Epithelial cell of proximal tubule (primary cell): ENCODE measurements at regions not wholly inside any gene's neighbourhood (a gene's known extent, or its start where the extent isn't known, plus 50 kb on each side); places are given as distances from the start of the nearest gene placed in this dataset.

Experiments
- DNase-seq: peaks from one replicate; pipeline ENCODE4 v3.0.0-alpha.2; 2011; ENCODE audit warnings: low read depth
- H3K4me3 ChIP-seq: 2 replicates; pipeline ENCODE4 v1.5.1; 2011; ENCODE audit warnings: low read depth, mild to moderate bottlenecking, low read length
- CTCF ChIP-seq: conservative IDR thresholded peaks from 2 replicates; pipeline ENCODE4 v1.5.1; 2012; ENCODE audit warnings: low read depth, mild to moderate bottlenecking, low read length

- DNase-seq, result no peak
- no peak for TF ChIP-seq CTCF
Measured at GRCh38 chr5:106089073-106089472, 1581.7 kb downstream of the EFNA5 start.

GRCh38 chr5:106088462-106088861, 1582.3 kb downstream of the EFNA5 start:
- TF ChIP-seq CTCF, result no peak
- DNase-seq, result no peak
- H3K4me3 ChIP-seq, result no peak overlapping the region

More at GRCh38 chr5:106089073-106089472, 1581.7 kb downstream of the EFNA5 start:
- H3K4me3 ChIP-seq, result no peak overlapping the region

GRCh38 chr5:106086352-106086751, 1584.4 kb downstream of the EFNA5 start:
- no peak for TF ChIP-seq CTCF
- H3K4me3 ChIP-seq, result no peak overlapping the region
- DNase-seq, result no peak

- no peak for TF ChIP-seq CTCF
- H3K4me3 ChIP-seq, result no peak overlapping the region
- DNase-seq, result no peak
Measured at GRCh38 chr5:106085556-106085955, 1585.2 kb downstream of the EFNA5 start.

- no peak for TF ChIP-seq CTCF
- no peak for DNase-seq
- H3K4me3 ChIP-seq, result no peak overlapping the region
Measured at GRCh38 chr5:106085136-106085535, 1585.6 kb downstream of the EFNA5 start.

GRCh38 chr5:106080535-106080934, 1590.2 kb downstream of the EFNA5 start:
- no peak for DNase-seq
- TF ChIP-seq CTCF, result no peak
- no peak overlapping the region for H3K4me3 ChIP-seq

- TF ChIP-seq CTCF, result no peak
- DNase-seq, result no peak
Measured at GRCh38 chr5:106076655-106077054, 1594.1 kb downstream of the EFNA5 start.

More at GRCh38 chr5:106076655-106077054, 1594.1 kb downstream of the EFNA5 start:
- no peak overlapping the region for H3K4me3 ChIP-seq
